GM19023 (cell line): ENCODE measurements at regions not wholly inside any gene's neighbourhood (a gene's known extent, or its start where the extent isn't known, plus 50 kb on each side); places are given as distances from the start of the nearest gene placed in this dataset.
"Not testable (repeated sequence)": the region's sequence is repeated elsewhere in the genome, so short reads cannot be mapped to it uniquely, and the experiment has no call there.

Experiments
- ATAC-seq: cut with Tn5 transposase; IDR thresholded peaks from one replicate; pipeline ENCODE4 v1.9.1; 2021; ENCODE audit warnings: mild to moderate bottlenecking, moderate library complexity; ENCODE audit not compliant: unreplicated experiment

- ATAC-seq, result no peak
Measured at GRCh38 chr1:199184180-199184579, 545.3 kb downstream of the PTPRC start.

- no peak for ATAC-seq
Measured at GRCh38 chr1:199194862-199195261, 556.0 kb downstream of the PTPRC start.

GRCh38 chr1:199197695-199198094 lies 558.9 kb downstream of the PTPRC start:
- no peak for ATAC-seq

- ATAC-seq, result no peak
Measured at GRCh38 chr1:199202331-199202730, 563.5 kb downstream of the PTPRC start.

GRCh38 chr1:199204231-199204630 lies 565.4 kb downstream of the PTPRC start:
- no peak for ATAC-seq

GRCh38 chr1:199205740-199206441 lies 567.1 kb downstream of the PTPRC start:
- no peak for ATAC-seq

- no peak for ATAC-seq
Measured at GRCh38 chr1:199208847-199209246, 570.0 kb downstream of the PTPRC start.

GRCh38 chr1:199218065-199218464 lies 579.2 kb downstream of the PTPRC start:
- no peak for ATAC-seq

- no peak for ATAC-seq
Measured at GRCh38 chr1:199218533-199218932, 579.7 kb downstream of the PTPRC start.

- no peak for ATAC-seq
Measured at GRCh38 chr1:199220031-199220430, 581.2 kb downstream of the PTPRC start.

GRCh38 chr1:199221371-199222150 lies 582.7 kb downstream of the PTPRC start:
- no peak for ATAC-seq

- no peak for ATAC-seq
Measured at GRCh38 chr1:199223936-199224335, 585.1 kb downstream of the PTPRC start.

GRCh38 chr1:199226163-199226562 lies 587.3 kb downstream of the PTPRC start:
- no peak for ATAC-seq

- ATAC-seq, result no peak
Measured at GRCh38 chr1:199242147-199242546, 603.3 kb downstream of the PTPRC start.

GRCh38 chr1:199242601-199243000 lies 603.8 kb downstream of the PTPRC start:
- no peak for ATAC-seq

GRCh38 chr1:199243423-199244061 lies 604.7 kb downstream of the PTPRC start:
- peak; percentile 100 for ATAC-seq

- no peak for ATAC-seq
Measured at GRCh38 chr1:199245946-199246345, 607.1 kb downstream of the PTPRC start.

GRCh38 chr1:199246716-199247115 lies 607.9 kb downstream of the PTPRC start:
- no peak for ATAC-seq

- ATAC-seq, result no peak
Measured at GRCh38 chr1:199247891-199248290, 609.1 kb downstream of the PTPRC start.

- not testable (repeated sequence) for ATAC-seq
Measured at GRCh38 chr1:199254040-199254439, 615.2 kb downstream of the PTPRC start.

- ATAC-seq, result no peak
Measured at GRCh38 chr1:199261328-199261727, 622.5 kb downstream of the PTPRC start.

GRCh38 chr1:199264283-199264682 lies 625.4 kb downstream of the PTPRC start:
- no peak for ATAC-seq
